ENCODE measurements at regions not wholly inside any gene's neighbourhood (a gene's known extent, or its start where the extent isn't known, plus 50 kb on each side); places are given as distances from the start of the nearest gene placed in this dataset.

DNA sequence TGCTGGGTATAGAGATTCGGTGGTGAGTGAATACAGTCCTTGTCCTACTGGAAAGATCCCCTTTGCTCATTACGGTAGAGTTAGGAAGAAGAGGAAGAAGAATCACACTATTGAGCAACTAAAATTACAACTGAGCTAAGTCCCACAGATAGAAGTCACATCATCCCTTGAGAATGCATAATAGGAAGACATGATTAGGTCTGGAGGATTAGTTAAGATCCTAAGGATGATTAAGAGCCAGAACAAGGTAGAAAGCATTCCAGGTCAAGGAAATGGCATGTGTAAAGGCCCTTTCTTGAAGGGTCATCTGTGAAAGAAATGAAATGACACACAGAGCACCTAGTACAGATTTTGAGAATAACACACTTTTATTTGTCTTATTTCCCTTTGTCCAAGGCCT, 503.5 kb downstream of the HAPSTR1 start:
- H3K9me3 Mint-ChIP-seq: peaks cover 11% of the 10 kb centered on the region
- no peaks in the 10 kb centered on the region for H3K4me1 ChIP-seq (ENCODE audit: insufficient read depth)
- H3F3A ChIP-seq (replicated peaks; ENCODE audit: low read depth): no peaks in the 10 kb centered on the region
- H3K27me3 ChIP-seq (ENCODE audit: insufficient read depth): no peaks in the 10 kb centered on the region; the same call in 1 of the 2 replicates
- H3K4me3 Mint-ChIP-seq: no peak overlapping the region
- no peak overlapping the region for H3K4me3 ChIP-seq
- H3K27ac Mint-ChIP-seq: no peak overlapping the region
- no peaks in the 10 kb centered on the region; the same call in 1 of the 2 replicates for H3K36me3 ChIP-seq (ENCODE audit: insufficient read depth)
- H3K79me2 ChIP-seq (replicated peaks; ENCODE audit: insufficient read depth): no peaks in the 10 kb centered on the region
- H3K27ac ChIP-seq (ENCODE audit: low read depth): no peak overlapping the region
- H2AFZ ChIP-seq: peak overlapping the region; percentile 52
- no peak for DNase-seq (ENCODE audit: low spot score)
- H3K4me1 Mint-ChIP-seq: peaks cover 6% of the 10 kb centered on the region; the same call in 1 of the 3 replicates
- TF ChIP-seq, protein P1, sequence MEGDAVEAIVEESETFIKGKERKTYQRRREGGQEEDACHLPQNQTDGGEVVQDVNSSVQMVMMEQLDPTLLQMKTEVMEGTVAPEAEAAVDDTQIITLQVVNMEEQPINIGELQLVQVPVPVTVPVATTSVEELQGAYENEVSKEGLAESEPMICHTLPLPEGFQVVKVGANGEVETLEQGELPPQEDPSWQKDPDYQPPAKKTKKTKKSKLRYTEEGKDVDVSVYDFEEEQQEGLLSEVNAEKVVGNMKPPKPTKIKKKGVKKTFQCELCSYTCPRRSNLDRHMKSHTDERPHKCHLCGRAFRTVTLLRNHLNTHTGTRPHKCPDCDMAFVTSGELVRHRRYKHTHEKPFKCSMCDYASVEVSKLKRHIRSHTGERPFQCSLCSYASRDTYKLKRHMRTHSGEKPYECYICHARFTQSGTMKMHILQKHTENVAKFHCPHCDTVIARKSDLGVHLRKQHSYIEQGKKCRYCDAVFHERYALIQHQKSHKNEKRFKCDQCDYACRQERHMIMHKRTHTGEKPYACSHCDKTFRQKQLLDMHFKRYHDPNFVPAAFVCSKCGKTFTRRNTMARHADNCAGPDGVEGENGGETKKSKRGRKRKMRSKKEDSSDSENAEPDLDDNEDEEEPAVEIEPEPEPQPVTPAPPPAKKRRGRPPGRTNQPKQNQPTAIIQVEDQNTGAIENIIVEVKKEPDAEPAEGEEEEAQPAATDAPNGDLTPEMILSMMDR (conservative IDR thresholded peaks at IDR 0.05; ENCODE audit: low read depth in 2 of 2): no peak
- TF ChIP-seq CREB1 (CRISPR knock-in tag; IDR thresholded peaks at IDR 0.05; ENCODE audit: low read depth) (no peak), ZNF114 (CRISPR knock-in tag; IDR thresholded peaks at IDR 0.05) (no peak), ZNF331 (CRISPR knock-in tag; IDR thresholded peaks at IDR 0.05; ENCODE audit: low read depth) (no peak)
- TF ChIP-seq, protein P2, sequence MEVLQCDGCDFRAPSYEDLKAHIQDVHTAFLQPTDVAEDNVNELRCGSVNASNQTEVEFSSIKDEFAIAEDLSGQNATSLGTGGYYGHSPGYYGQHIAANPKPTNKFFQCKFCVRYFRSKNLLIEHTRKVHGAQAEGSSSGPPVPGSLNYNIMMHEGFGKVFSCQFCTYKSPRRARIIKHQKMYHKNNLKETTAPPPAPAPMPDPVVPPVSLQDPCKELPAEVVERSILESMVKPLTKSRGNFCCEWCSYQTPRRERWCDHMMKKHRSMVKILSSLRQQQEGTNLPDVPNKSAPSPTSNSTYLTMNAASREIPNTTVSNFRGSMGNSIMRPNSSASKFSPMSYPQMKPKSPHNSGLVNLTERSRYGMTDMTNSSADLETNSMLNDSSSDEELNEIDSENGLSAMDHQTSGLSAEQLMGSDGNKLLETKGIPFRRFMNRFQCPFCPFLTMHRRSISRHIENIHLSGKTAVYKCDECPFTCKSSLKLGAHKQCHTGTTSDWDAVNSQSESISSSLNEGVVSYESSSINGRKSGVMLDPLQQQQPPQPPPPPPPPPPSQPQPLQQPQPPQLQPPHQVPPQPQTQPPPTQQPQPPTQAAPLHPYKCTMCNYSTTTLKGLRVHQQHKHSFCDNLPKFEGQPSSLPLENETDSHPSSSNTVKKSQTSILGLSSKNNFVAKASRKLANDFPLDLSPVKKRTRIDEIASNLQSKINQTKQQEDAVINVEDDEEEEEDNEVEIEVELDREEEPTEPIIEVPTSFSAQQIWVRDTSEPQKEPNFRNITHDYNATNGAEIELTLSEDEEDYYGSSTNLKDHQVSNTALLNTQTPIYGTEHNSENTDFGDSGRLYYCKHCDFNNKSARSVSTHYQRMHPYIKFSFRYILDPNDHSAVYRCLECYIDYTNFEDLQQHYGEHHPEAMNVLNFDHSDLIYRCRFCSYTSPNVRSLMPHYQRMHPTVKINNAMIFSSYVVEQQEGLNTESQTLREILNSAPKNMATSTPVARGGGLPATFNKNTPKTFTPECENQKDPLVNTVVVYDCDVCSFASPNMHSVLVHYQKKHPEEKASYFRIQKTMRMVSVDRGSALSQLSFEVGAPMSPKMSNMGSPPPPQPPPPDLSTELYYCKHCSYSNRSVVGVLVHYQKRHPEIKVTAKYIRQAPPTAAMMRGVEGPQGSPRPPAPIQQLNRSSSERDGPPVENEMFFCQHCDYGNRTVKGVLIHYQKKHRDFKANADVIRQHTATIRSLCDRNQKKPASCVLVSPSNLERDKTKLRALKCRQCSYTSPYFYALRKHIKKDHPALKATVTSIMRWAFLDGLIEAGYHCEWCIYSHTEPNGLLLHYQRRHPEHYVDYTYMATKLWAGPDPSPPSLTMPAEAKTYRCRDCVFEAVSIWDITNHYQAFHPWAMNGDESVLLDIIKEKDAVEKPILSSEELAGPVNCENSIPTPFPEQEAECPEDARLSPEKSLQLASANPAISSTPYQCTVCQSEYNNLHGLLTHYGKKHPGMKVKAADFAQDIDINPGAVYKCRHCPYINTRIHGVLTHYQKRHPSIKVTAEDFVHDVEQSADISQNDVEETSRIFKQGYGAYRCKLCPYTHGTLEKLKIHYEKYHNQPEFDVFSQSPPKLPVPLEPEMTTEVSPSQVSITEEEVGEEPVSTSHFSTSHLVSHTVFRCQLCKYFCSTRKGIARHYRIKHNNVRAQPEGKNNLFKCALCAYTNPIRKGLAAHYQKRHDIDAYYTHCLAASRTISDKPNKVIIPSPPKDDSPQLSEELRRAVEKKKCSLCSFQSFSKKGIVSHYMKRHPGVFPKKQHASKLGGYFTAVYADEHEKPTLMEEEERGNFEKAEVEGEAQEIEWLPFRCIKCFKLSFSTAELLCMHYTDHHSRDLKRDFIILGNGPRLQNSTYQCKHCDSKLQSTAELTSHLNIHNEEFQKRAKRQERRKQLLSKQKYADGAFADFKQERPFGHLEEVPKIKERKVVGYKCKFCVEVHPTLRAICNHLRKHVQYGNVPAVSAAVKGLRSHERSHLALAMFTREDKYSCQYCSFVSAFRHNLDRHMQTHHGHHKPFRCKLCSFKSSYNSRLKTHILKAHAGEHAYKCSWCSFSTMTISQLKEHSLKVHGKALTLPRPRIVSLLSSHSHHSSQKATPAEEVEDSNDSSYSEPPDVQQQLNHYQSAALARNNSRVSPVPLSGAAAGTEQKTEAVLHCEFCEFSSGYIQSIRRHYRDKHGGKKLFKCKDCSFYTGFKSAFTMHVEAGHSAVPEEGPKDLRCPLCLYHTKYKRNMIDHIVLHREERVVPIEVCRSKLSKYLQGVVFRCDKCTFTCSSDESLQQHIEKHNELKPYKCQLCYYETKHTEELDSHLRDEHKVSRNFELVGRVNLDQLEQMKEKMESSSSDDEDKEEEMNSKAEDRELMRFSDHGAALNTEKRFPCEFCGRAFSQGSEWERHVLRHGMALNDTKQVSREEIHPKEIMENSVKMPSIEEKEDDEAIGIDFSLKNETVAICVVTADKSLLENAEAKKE (CRISPR knock-in tag; IDR thresholded peaks at IDR 0.05): no peak
- peaks cover 6% of the 10 kb centered on the region; the same call in 1 of the 3 replicates for H3K36me3 Mint-ChIP-seq (ENCODE audit: low read depth)
- H3K4me2 ChIP-seq: no peak overlapping the region
- H3K9me2 ChIP-seq (ENCODE audit: insufficient read depth): peaks cover 14% of the 10 kb centered on the region
- peaks cover 4% of the 10 kb centered on the region for H3K27me3 Mint-ChIP-seq (ENCODE audit: insufficient read depth, low read depth, poor library complexity)
- no peaks in the 10 kb centered on the region for H4K20me1 ChIP-seq (replicated peaks; ENCODE audit: insufficient read depth)
- no peak for ATAC-seq
